Naive thymus-derived CD4-positive, alpha-beta T cell (primary cell): ENCODE measurements at regions not wholly inside any gene's neighbourhood (a gene's known extent, or its start where the extent isn't known, plus 50 kb on each side); places are given as distances from the start of the nearest gene placed in this dataset.

Source experiments
- ATAC-seq: fragments of 150-1000 bp; cut with Tn5 transposase; 2 replicates; pipeline ENCODE4 v1.10.0; 2021; ENCODE audit warnings: mild to moderate bottlenecking, moderate library complexity
- CTCF ChIA-PET: fragments of 350-600 bp; sonication (Branson Sonifier 250); formaldehyde crosslinking; loops from one replicate; lab custom pipeline; 2021; ENCODE audit warnings: antibody characterized with exemption; lab: Charles Lee
- POLR2A ChIA-PET: fragments of 350-600 bp; sonication (Branson Sonifier 250); formaldehyde crosslinking; loops from one replicate; lab custom pipeline; 2021; ENCODE audit warnings: antibody characterized with exemption, inconsistent platforms; lab: Charles Lee
- DNase-seq, 9 donors: peaks; one replicate each; pipeline versions ENCODE4 v3.0.0 to v3.0.0-alpha.2; 2020 to 2022; ENCODE audit warnings: mixed read lengths in 1 of 9
- H3K27ac ChIP-seq: one replicate; pipeline ENCODE4 v1.7.0; 2013; ENCODE audit warnings: mild to moderate bottlenecking, low read depth, low read length, moderate library complexity
- H3K27me3 ChIP-seq, 2 donors: one replicate each; pipeline ENCODE4 v1.7.0; 2013; ENCODE audit warnings: low read length in 2 of 2, mild to moderate bottlenecking in 2 of 2, moderate library complexity in 2 of 2; ENCODE audit not compliant: control insufficient read depth in 2 of 2, insufficient read depth in 2 of 2
- H3K36me3 ChIP-seq, 3 experiments: 1 replicate in 2 of 3; 2 replicates in 1 of 3; pipeline ENCODE4 v1.7.0; 2013; ENCODE audit warnings: low read length in 3 of 3, mild to moderate bottlenecking in 3 of 3, moderate library complexity in 1 of 3; ENCODE audit not compliant: insufficient read depth in 3 of 3, control insufficient read depth in 2 of 3
- H3K4me1 ChIP-seq, 2 donors: one replicate each; pipeline ENCODE4 v1.7.0; 2013; ENCODE audit warnings: low read length in 2 of 2, mild to moderate bottlenecking in 2 of 2, moderate library complexity in 1 of 2; ENCODE audit not compliant: control insufficient read depth in 2 of 2, insufficient read depth in 2 of 2
- H3K4me3 ChIP-seq: 2 replicates; pipeline ENCODE4 v1.7.0; 2013; ENCODE audit warnings: mild to moderate bottlenecking, low read length
- H3K9me3 ChIP-seq, 3 experiments: 1 replicate in 2 of 3; 2 replicates in 1 of 3; pipeline ENCODE4 v1.7.0; 2013; ENCODE audit warnings: low read length in 3 of 3; ENCODE audit not compliant: control insufficient read depth in 2 of 3
- H3K27ac Mint-ChIP-seq, 9 donors: one replicate each; pipeline ENCODE4 v1.8.0; 2020 to 2022; ENCODE audit warnings: mixed read lengths in 9 of 9, mild to moderate bottlenecking in 8 of 9, moderate library complexity in 5 of 9, inconsistent platforms in 2 of 9
- H3K27me3 Mint-ChIP-seq, 5 donors: one replicate each; pipeline ENCODE4 v1.8.0; 2021 to 2022; ENCODE audit warnings: mixed read lengths in 5 of 5, mild to moderate bottlenecking in 1 of 5
- H3K36me3 Mint-ChIP-seq, 5 donors: one replicate each; pipeline ENCODE4 v1.8.0; 2020 to 2022; ENCODE audit warnings: mixed read lengths in 5 of 5, mild to moderate bottlenecking in 3 of 5, inconsistent platforms in 1 of 5
- H3K4me1 Mint-ChIP-seq, 7 donors: one replicate each; pipeline ENCODE4 v1.8.0; 2020 to 2022; ENCODE audit warnings: mixed read lengths in 7 of 7, mild to moderate bottlenecking in 3 of 7, inconsistent platforms in 1 of 7
- H3K4me3 Mint-ChIP-seq, 10 donors: one replicate each; pipeline ENCODE4 v1.8.0; 2020 to 2022; ENCODE audit warnings: mild to moderate bottlenecking in 10 of 10, mixed read lengths in 10 of 10, moderate library complexity in 6 of 10, inconsistent platforms in 2 of 10
- H3K9me3 Mint-ChIP-seq, 11 donors: one replicate each; pipeline ENCODE4 v1.8.0; 2020 to 2022; ENCODE audit warnings: mixed read lengths in 11 of 11, mild to moderate bottlenecking in 4 of 11, inconsistent platforms in 1 of 11, moderate library complexity in 1 of 11
- intact Hi-C, 2 donors: fragments of 100-400 bp; cut with micrococcal nuclease; formaldehyde crosslinking; loops; one replicate each; pipeline ENCODE4 v1.15.1; 2023

DNA sequence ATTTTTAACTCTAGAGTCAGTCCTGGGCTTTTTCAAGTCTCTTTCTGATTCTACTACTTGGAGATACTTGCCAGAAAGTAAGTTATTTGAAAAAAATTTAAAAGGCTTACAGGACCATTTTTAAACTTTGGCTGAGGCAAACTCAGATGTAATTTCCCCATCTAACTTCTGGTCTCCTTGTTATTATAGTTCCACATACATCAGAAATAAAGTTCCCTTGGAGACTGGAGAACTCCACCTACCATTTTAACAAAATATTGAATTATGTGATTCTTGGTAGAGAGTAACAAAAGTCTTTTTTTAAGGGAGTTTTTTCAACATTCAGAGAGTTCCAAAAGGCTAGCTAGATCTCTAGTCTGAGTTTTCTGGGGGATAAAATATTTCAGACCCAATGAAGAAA is 56.3 kb upstream of the SNX2 start:
- ChIA-PET POLR2A (no interaction called here), CTCF (interaction anchor here (0.6 kb wide), 1 partner anchor 185 kb away, joined by 6 read pairs; no protein-coding TSS in a partner anchor)
- Histone ChIP-seq H3K4me3 (no peak overlapping the region), H3K27me3 (no peaks in the 10 kb centered on the region), H3K27ac (no peak overlapping the region), H3K9me3 (no peaks in the 10 kb centered on the region), H3K4me1 (no peaks in the 10 kb centered on the region), H3K36me3 (no peaks in the 10 kb centered on the region)
- Mint-ChIP-seq H3K4me1 (no peaks in the 10 kb centered on the region), H3K27me3 (peaks cover 10 to 31% (median 18%) of the 10 kb centered on the region in 5 donors), H3K9me3 (peaks cover 0 to 2% (median 0%) of the 10 kb centered on the region in 11 donors), H3K27ac (no peak overlapping the region), H3K4me3 (no peak overlapping the region), H3K36me3 (no peaks in the 10 kb centered on the region)
- no peak for ATAC-seq
- intact Hi-C loops: no loop called here
- no peak for DNase-seq

GRCh38 chr5:122719991-122720746 is 54.7 kb upstream of the SNX2 start:
- Histone ChIP-seq H3K36me3 (no peaks in the 10 kb centered on the region), H3K27ac (no peak overlapping the region), H3K27me3 (no peaks in the 10 kb centered on the region), H3K9me3 (no peaks in the 10 kb centered on the region), H3K4me1 (no peaks in the 10 kb centered on the region), H3K4me3 (no peak overlapping the region)
- intact Hi-C loops: no loop called here
- H3K27me3 Mint-ChIP-seq: peaks cover 5 to 27% (median 14%) of the 10 kb centered on the region in 5 donors
- no peaks in the 10 kb centered on the region for H3K36me3 Mint-ChIP-seq
- ChIA-PET POLR2A (no interaction called here), CTCF (no interaction called here)
- ATAC-seq: no peak
- H3K27ac Mint-ChIP-seq: no peak overlapping the region
- peaks cover 0 to 2% (median 0%) of the 10 kb centered on the region in 11 donors for H3K9me3 Mint-ChIP-seq
- no peaks in the 10 kb centered on the region for H3K4me1 Mint-ChIP-seq
- no peak overlapping the region for H3K4me3 Mint-ChIP-seq
- no peak for DNase-seq

DNA sequence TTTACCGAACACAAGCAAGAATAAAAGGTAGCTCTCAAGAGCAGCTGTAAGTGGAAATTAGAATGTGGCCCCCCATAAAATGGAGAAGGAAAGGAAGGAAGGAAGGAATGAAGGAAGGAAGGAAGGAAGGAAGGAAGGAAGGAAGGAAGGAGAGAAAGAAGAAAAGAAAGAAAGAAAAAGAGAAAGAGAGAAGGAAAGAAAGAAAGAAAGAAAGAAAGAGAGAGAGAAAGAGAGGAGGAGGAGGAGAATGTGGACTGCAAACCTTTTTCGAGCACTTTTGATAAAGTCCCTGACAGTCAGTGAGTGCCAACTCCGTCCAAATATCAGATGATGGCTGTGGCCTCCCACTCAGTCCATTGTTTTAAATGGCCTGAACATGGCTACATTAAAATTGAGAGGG is 53.8 kb upstream of the SNX2 start:
- no peak overlapping the region for H3K27ac Mint-ChIP-seq
- H3K36me3 Mint-ChIP-seq: no peaks in the 10 kb centered on the region
- no peaks in the 10 kb centered on the region for H3K27me3 ChIP-seq
- no peak overlapping the region for H3K27ac ChIP-seq
- no peak overlapping the region for H3K4me3 ChIP-seq
- peaks cover 0 to 2% (median 0%) of the 10 kb centered on the region in 11 donors for H3K9me3 Mint-ChIP-seq
- no peaks in the 10 kb centered on the region for H3K36me3 ChIP-seq
- H3K4me1 ChIP-seq: no peaks in the 10 kb centered on the region
- H3K4me3 Mint-ChIP-seq: no peak overlapping the region
- ATAC-seq (no peak), DNase-seq (no peak)
- no peaks in the 10 kb centered on the region for H3K9me3 ChIP-seq
- CTCF ChIA-PET: no interaction called here
- intact Hi-C loops: no loop called here
- POLR2A ChIA-PET: no interaction called here
- H3K4me1 Mint-ChIP-seq: peaks cover 0 to under 1% (median 0%) of the 10 kb centered on the region in 7 donors
- H3K27me3 Mint-ChIP-seq: peaks cover 5 to 24% (median 11%) of the 10 kb centered on the region in 5 donors

DNA sequence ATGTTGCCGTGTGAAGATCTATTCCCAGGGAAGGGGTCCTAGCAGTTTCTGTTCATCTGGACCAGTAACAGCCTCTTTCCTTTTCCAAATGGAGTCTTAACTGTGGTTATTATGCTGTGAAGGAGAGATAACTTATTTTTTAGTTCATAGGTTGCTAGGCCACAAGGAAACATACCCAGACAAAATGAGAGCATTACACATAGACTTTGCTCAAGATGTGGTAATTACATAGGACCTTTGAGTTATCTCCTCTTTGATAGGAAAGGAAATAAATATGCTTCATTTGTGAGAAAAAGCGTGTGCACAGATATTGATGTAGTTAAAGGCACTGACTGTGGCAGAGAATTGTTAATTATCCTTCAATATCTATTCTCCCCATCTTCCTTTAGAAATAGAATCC is 52.5 kb upstream of the SNX2 start:
- Mint-ChIP-seq H3K4me1 (peaks cover 0 to 2% (median 0%) of the 10 kb centered on the region in 7 donors), H3K4me3 (no peak overlapping the region), H3K27ac (no peak overlapping the region), H3K27me3 (peaks cover 5 to 21% (median 11%) of the 10 kb centered on the region in 5 donors), H3K9me3 (peaks cover 0 to 2% (median 0%) of the 10 kb centered on the region in 11 donors), H3K36me3 (no peaks in the 10 kb centered on the region)
- Histone ChIP-seq H3K36me3 (no peaks in the 10 kb centered on the region), H3K9me3 (no peaks in the 10 kb centered on the region), H3K4me3 (no peak overlapping the region), H3K27me3 (no peaks in the 10 kb centered on the region), H3K27ac (no peak overlapping the region), H3K4me1 (no peaks in the 10 kb centered on the region)
- intact Hi-C loops: no loop called here
- no peak for DNase-seq
- no peak for ATAC-seq
- ChIA-PET CTCF (no interaction called here), POLR2A (no interaction called here)

GRCh38 chr5:122723606-122724352 is 51.1 kb upstream of the SNX2 start:
- H3K27ac ChIP-seq: no peak overlapping the region
- Mint-ChIP-seq H3K27ac (no peak overlapping the region), H3K4me3 (no peak overlapping the region)

More at GRCh38 chr5:122723606-122724352, 51.1 kb upstream of the SNX2 start:
- DNase-seq: no peak
- intact Hi-C loops: no loop called here
- Mint-ChIP-seq H3K4me1 (peaks cover 0 to 2% (median 0%) of the 10 kb centered on the region in 7 donors), H3K9me3 (peaks cover 0 to 2% (median 0%) of the 10 kb centered on the region in 11 donors), H3K36me3 (no peaks in the 10 kb centered on the region), H3K27me3 (peaks cover 5 to 23% (median 16%) of the 10 kb centered on the region in 5 donors)
- POLR2A ChIA-PET: no interaction called here
- Histone ChIP-seq H3K9me3 (no peaks in the 10 kb centered on the region), H3K36me3 (no peaks in the 10 kb centered on the region), H3K27me3 (no peaks in the 10 kb centered on the region), H3K4me1 (no peaks in the 10 kb centered on the region), H3K4me3 (no peak overlapping the region)
- ATAC-seq: no peak
- CTCF ChIA-PET: no interaction called here
